ENCODE measurements at regions not wholly inside any gene's neighbourhood (a gene's known extent, or its start where the extent isn't known, plus 50 kb on each side); places are given as distances from the start of the nearest gene placed in this dataset.

DNA sequence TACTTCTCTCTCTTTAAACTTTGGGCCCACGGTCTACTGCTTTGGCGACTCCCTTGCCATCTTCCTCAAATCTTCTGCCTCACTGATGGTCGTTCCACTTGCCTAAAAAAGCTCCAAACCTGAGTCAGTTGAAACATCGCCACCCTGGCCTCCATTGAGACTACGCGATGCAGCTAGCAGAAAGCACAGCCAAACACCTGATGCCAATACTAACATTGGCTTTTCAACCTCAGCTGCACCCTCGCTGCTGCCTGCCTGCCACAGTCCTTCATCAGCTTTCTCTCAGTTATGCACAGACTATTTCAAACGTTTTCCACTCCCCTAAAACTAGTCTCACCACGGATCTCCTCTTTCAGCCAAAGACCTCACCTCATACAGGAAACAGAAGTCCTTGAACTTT, 214.2 kb upstream of the TMCO5A start:
- Mint-ChIP-seq H3K36me3 (ENCODE audit: low read depth) (no peaks in the 10 kb centered on the region), H3K27me3 (ENCODE audit: insufficient read depth) (no peaks in the 10 kb centered on the region), H3K4me1 (ENCODE audit: low read depth) (no peaks in the 10 kb centered on the region), H3K27ac (no peak overlapping the region), H3K4me3 (no peak overlapping the region), H3K9me3 (peaks cover 4% of the 10 kb centered on the region)
- no peak for DNase-seq (ENCODE audit: low spot score)
- intact Hi-C loops (cut with micrococcal nuclease), result no loop called here

DNA sequence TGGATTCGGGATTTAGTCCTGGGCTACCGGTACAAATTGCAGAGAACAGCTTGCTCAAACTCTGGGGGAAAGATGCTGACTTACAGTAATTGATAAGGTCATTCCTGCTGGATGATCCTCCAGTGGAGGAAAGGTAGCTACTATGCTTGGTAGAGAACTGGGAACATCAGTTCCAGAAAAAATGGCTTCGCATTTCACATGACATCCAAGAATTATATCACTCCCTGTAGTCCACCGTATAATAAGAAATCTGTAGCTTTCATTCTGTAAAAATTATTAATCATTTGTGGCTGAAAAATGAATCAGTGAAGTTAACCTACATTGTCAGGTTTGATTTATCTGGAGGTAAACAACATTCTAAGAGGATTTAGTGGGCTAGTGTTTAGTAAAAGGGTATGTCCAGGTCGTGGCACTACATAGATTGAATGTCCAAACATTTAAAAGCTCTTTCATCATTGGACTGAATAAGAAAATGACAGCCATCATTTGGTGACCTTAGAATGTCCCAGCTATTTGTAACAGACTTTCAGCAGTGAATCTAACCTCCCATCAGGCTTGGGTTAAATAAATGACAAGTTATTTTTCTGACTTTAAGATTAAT, 203.2 kb upstream of the TMCO5A start:
- Mint-ChIP-seq H3K4me3 (no peak overlapping the region), H3K9me3 (no peaks in the 10 kb centered on the region), H3K36me3 (ENCODE audit: low read depth) (no peaks in the 10 kb centered on the region), H3K4me1 (ENCODE audit: low read depth) (no peaks in the 10 kb centered on the region), H3K27ac (no peak overlapping the region), H3K27me3 (ENCODE audit: insufficient read depth) (no peaks in the 10 kb centered on the region)
- DNase-seq (ENCODE audit: low spot score), result no peak
- intact Hi-C loops (cut with micrococcal nuclease), result no loop called here

DNA sequence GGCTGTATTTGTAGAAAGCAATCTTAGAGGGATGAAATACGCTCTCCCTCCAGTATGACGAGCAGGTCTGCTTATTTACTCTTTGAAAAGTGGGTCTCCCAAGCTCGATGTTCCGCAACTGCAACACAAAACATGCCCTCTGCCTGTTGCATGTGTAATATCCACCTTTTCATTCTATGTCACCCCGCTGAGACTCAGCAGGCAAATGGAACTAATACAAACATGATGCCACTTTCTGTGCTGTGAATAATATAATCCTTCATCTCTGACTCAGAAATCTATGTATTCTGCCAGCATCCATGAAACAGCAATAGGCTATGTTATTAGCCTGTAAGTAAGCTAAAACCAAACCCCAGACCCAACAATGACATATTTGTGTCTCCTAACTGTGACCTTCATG, 200.8 kb upstream of the TMCO5A start:
- no peaks in the 10 kb centered on the region for H3K9me3 Mint-ChIP-seq
- H3K36me3 Mint-ChIP-seq (ENCODE audit: low read depth), result no peaks in the 10 kb centered on the region
- H3K4me3 Mint-ChIP-seq, result no peak overlapping the region
- DNase-seq (ENCODE audit: low spot score), result no peak
- no peaks in the 10 kb centered on the region for H3K27me3 Mint-ChIP-seq (ENCODE audit: insufficient read depth)
- H3K27ac Mint-ChIP-seq, result no peak overlapping the region
- H3K4me1 Mint-ChIP-seq (ENCODE audit: low read depth), result no peaks in the 10 kb centered on the region
- intact Hi-C loops (cut with micrococcal nuclease), result no loop called here

DNA sequence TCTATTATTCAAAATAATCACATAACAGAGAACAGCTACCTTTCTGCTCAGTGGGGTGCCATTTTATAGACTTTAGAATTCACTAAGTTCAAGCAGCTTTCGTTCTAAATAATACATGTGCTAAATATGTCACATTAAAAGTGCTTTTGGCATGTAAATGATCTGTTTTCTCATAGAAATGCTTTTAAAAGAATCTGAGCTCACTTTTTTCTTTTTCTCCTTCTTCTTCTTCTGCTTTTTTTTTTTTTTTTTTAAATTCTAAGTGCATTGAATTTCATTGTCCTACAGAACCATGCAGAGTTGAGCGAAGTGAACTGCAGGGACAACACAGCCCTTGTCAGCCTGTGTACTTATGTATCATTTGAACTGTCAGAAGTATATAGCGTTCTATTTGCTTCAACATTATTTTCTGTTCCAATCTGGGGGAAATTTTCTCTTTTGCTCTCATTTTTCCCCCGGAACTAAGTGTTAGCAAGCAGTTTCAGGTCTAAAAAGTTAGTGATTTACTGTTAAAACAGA, 193.8 kb upstream of the TMCO5A start:
- intact Hi-C loops (cut with micrococcal nuclease), result no loop called here
- H3K9me3 Mint-ChIP-seq, result no peaks in the 10 kb centered on the region

DNA sequence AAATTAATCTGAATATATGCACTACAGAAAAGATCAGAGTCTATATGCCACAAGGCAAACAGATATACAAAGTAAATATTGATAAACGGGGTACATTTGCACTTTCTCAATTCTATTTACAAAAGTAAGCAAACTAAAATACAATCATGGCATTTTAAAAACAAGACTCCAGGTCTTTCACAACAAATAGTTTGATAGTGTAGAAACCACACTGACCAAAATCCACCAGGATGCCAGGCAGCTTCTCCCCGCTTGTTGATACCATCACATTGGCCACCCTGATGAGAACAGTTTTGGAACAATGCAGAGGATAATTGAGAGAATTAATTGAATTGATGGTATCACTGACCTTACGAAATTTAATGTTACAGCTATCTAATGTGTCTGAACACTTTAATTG, 190.6 kb upstream of the TMCO5A start:
- Mint-ChIP-seq H3K4me3 (no peak overlapping the region), H3K9me3 (peaks cover 6% of the 10 kb centered on the region), H3K27ac (no peak overlapping the region), H3K27me3 (ENCODE audit: insufficient read depth) (peaks cover 2% of the 10 kb centered on the region), H3K4me1 (ENCODE audit: low read depth) (no peaks in the 10 kb centered on the region), H3K36me3 (ENCODE audit: low read depth) (no peaks in the 10 kb centered on the region)
- DNase-seq (ENCODE audit: low spot score), result no peak
- intact Hi-C loops (cut with micrococcal nuclease), result no loop called here

More for the DNA sequence above, 193.8 kb upstream of the TMCO5A start:
- Mint-ChIP-seq H3K36me3 (ENCODE audit: low read depth) (no peaks in the 10 kb centered on the region), H3K27ac (no peak overlapping the region), H3K4me1 (ENCODE audit: low read depth) (no peaks in the 10 kb centered on the region), H3K27me3 (ENCODE audit: insufficient read depth) (peaks cover 2% of the 10 kb centered on the region), H3K4me3 (no peak overlapping the region)
- no peak for DNase-seq (ENCODE audit: low spot score)

DNA sequence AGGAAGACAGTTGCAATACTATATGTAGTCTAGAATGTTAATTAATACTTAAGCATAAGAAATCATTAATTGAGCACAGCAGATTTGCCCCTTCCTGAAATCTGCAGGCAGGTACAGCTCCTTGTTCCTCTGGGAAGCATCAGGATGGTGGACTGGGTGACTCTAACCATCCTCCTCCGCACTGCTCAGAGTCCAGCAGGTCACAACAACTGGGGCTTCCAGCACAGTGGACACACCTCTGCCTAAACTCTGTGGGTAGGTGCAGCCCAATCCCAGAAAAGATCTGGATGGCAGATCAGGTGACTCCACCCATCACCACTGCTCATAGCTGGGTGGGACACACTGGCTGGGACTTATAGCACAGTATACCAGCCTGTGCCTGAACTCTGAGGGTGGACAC, 189.9 kb upstream of the TMCO5A start:
- no peak for DNase-seq (ENCODE audit: low spot score)
- Mint-ChIP-seq H3K4me3 (no peak overlapping the region), H3K4me1 (ENCODE audit: low read depth) (no peaks in the 10 kb centered on the region), H3K27me3 (ENCODE audit: insufficient read depth) (peaks cover 2% of the 10 kb centered on the region), H3K9me3 (peaks cover 6% of the 10 kb centered on the region), H3K27ac (no peak overlapping the region), H3K36me3 (ENCODE audit: low read depth) (no peaks in the 10 kb centered on the region)
- intact Hi-C loops (cut with micrococcal nuclease), result no loop called here

DNA sequence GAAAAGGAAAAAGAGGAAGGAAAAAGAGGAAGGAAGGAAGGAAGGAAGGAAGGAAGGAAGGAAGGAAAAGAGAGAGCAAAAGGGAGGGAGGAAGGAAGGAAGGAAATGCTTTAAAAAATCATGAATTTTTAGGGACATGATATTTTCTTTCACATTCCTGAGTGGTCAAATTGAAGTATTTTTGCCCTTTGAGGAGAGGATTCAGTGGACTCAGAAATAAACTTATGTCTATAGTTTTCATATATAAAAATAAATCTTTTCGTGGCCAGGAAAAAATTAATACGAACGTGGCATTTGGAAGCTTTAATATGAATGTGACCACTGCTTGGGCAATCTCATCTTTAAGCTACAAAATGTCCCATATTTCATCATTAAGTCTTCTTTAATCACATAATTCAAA, 183.0 kb upstream of the TMCO5A start:
- H3K36me3 Mint-ChIP-seq (ENCODE audit: low read depth), result no peaks in the 10 kb centered on the region
- peaks cover 10% of the 10 kb centered on the region for H3K9me3 Mint-ChIP-seq
- no peaks in the 10 kb centered on the region for H3K27me3 Mint-ChIP-seq (ENCODE audit: insufficient read depth)
- intact Hi-C loops (cut with micrococcal nuclease), result no loop called here
- no peak overlapping the region for H3K4me3 Mint-ChIP-seq
- H3K4me1 Mint-ChIP-seq (ENCODE audit: low read depth), result no peaks in the 10 kb centered on the region
- no peak for DNase-seq (ENCODE audit: low spot score)
- no peak overlapping the region for H3K27ac Mint-ChIP-seq

DNA sequence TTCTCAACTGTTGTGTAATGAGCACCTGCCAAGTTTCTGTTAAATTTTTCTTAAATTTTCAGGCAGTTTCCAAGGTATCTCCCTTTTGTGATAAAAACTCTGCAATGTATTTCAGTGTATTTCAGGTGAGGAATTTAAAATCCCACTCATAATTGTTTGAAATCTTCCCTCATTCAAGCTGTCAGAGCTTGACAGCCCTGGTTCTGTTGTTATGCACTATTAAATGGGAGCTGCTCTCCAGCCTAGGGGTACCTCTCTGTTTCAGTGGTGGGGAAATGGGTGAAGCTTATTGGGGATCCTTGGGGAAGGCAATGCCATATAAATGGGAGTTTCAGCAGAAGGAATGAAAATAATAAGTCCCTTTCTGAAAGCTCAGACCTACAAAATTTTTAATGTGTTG, 178.0 kb upstream of the TMCO5A start:
- no peak for DNase-seq (ENCODE audit: low spot score)
- H3K9me3 Mint-ChIP-seq, result no peaks in the 10 kb centered on the region
- H3K4me1 Mint-ChIP-seq (ENCODE audit: low read depth), result no peaks in the 10 kb centered on the region
- no peak overlapping the region for H3K4me3 Mint-ChIP-seq
- H3K27me3 Mint-ChIP-seq (ENCODE audit: insufficient read depth), result no peaks in the 10 kb centered on the region
- H3K27ac Mint-ChIP-seq, result no peak overlapping the region
- intact Hi-C loops (cut with micrococcal nuclease), result no loop called here
- no peaks in the 10 kb centered on the region for H3K36me3 Mint-ChIP-seq (ENCODE audit: low read depth)

DNA sequence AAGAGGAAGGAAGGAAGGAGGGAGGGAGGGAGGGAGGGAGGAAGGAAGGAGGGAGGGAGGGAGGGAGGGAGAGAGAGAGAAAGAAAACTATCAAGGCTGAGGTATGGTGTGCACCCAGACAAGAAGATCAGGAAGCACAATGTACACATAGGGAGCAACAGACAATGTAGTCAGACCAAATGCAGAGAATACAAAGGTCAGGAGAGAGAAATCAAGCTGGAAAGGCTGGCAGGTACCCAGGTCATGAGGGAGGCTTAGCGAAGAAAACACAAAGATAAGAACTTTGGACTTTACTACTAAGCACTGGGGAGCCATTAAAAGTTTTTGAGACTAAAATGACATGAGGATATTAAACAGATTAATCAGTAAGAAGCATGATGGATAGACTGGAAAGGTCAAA, 176.0 kb upstream of the TMCO5A start:
- Mint-ChIP-seq H3K27ac (no peak overlapping the region), H3K4me3 (no peak overlapping the region), H3K27me3 (ENCODE audit: insufficient read depth) (no peaks in the 10 kb centered on the region), H3K36me3 (ENCODE audit: low read depth) (no peaks in the 10 kb centered on the region), H3K4me1 (ENCODE audit: low read depth) (no peaks in the 10 kb centered on the region), H3K9me3 (no peaks in the 10 kb centered on the region)
- intact Hi-C loops (cut with micrococcal nuclease), result no loop called here
- DNase-seq (ENCODE audit: low spot score), result no peak

DNA sequence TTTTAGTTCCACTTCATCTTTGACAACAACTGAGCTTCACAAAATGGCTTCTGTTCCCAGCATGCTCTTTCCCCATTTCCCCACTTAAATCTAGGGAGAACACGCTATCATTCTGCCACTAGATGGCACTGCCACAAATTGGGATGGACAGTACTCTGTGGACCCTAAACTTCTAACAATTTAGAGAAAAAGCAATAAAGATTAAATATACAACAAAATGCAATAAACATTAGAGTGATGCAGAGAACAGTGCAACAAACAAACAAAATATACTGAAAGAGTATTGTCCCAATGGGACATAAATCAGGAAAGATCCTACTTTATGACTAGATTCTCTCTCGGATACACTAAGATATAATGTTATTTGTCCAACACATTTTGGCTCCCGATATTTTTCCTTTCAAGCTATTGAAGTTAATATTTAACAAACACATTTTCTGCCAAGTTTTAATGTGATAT, 169.7 kb upstream of the TMCO5A start:
- Mint-ChIP-seq H3K4me1 (ENCODE audit: low read depth) (no peaks in the 10 kb centered on the region), H3K36me3 (ENCODE audit: low read depth) (no peaks in the 10 kb centered on the region), H3K27ac (no peak overlapping the region), H3K9me3 (no peaks in the 10 kb centered on the region), H3K27me3 (ENCODE audit: insufficient read depth) (peaks cover 2% of the 10 kb centered on the region), H3K4me3 (no peak overlapping the region)
- DNase-seq (ENCODE audit: low spot score), result no peak
- intact Hi-C loops (cut with micrococcal nuclease), result loop anchor here (2.0 kb wide), 1 partner anchor 590 kb away; no protein-coding TSS in a partner anchor

DNA sequence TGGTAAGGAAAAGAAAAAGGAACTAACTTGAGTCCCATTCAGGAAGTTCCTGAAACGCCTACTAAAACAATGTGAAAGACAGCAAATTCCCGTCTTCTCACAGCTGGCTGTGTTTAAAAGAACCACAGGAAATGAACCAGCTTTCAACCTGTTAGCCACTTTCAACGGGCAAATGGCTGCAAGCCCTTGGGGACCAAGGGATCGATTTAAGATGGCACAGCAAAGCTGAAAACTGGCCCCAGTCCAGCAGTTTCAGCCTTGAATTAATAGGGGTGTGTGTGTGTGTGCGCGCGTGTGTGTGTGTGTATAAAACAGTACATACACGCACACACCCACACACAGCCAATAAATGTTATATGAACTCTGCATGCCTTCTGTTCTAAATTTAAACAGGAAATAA, 168.7 kb upstream of the TMCO5A start:
- H3K4me3 Mint-ChIP-seq, result no peak overlapping the region
- intact Hi-C loops (cut with micrococcal nuclease), result loop anchor here (2.0 kb wide), 1 partner anchor 589 kb away; no protein-coding TSS in a partner anchor
- DNase-seq (ENCODE audit: low spot score), result no peak

DNA sequence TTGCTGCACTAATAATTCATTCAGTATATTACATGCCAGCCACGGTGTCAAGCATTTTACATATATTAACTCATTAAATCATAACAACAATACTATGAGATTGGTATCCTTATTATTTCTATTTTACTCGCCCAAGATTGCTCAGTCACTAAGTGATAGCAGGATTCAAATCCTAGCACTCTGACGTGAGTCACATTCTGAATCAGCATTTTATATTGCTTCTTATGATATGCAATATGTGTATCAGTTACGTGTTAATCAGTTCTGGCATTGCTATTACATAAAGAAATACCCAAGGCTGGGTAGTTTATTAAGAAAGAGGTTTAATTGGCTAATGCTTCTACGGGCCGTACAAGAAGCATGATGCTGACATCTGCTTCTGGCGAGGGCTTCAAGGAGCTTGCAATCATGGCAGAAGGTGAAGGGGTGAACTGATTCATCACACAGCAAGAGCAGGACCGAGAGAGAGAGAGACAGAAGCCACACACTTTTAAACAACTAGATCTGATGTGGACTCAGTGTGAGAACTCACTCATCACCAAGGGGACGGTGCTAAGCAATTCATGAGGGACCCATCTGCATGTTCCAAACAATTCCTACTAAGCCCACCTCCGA, 166.5 kb upstream of the TMCO5A start:
- Mint-ChIP-seq H3K27me3 (ENCODE audit: insufficient read depth) (peaks cover 2% of the 10 kb centered on the region), H3K9me3 (no peaks in the 10 kb centered on the region), H3K4me3 (no peak overlapping the region), H3K36me3 (ENCODE audit: low read depth) (no peaks in the 10 kb centered on the region), H3K27ac (no peak overlapping the region), H3K4me1 (ENCODE audit: low read depth) (no peaks in the 10 kb centered on the region)
- no peak for DNase-seq (ENCODE audit: low spot score)
- intact Hi-C loops (cut with micrococcal nuclease), result no loop called here

More for the DNA sequence above, 168.7 kb upstream of the TMCO5A start:
- Mint-ChIP-seq H3K27ac (no peak overlapping the region), H3K4me1 (ENCODE audit: low read depth) (no peaks in the 10 kb centered on the region), H3K9me3 (no peaks in the 10 kb centered on the region), H3K36me3 (ENCODE audit: low read depth) (no peaks in the 10 kb centered on the region), H3K27me3 (ENCODE audit: insufficient read depth) (peaks cover 2% of the 10 kb centered on the region)

DNA sequence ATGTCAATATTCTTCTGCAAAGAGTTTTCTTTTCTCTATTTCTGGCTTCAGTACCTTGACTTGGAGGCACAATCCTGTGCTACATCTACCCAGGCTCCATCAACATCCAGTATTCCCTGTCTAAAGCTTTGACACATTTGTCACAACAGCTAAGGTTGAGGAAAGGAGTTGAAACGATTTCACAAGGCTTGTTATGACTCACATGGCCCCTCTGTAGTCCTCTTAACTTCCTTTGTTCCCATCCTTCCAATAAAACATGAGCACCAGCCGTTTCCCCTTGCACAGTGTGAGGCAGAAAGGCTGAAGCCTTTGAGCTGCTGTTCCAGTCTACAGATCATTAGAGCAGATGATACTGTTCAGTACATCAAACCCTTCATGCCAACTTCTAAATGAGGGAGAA, 163.0 kb upstream of the TMCO5A start:
- H3K27ac Mint-ChIP-seq, result no peak overlapping the region
- no peak for DNase-seq (ENCODE audit: low spot score)
- H3K36me3 Mint-ChIP-seq (ENCODE audit: low read depth), result no peaks in the 10 kb centered on the region
- no peaks in the 10 kb centered on the region for H3K4me1 Mint-ChIP-seq (ENCODE audit: low read depth)
- H3K9me3 Mint-ChIP-seq, result no peaks in the 10 kb centered on the region
- no peaks in the 10 kb centered on the region for H3K27me3 Mint-ChIP-seq (ENCODE audit: insufficient read depth)
- H3K4me3 Mint-ChIP-seq, result no peak overlapping the region
- intact Hi-C loops (cut with micrococcal nuclease), result no loop called here

Measured in activated T-helper 1 cell treated with anti-CD3 and anti-CD28 coated beads, Interleukin-12 subunit alpha, Interleukin-12 subunit beta, Interleukin-2, Interleukin-4 antibody, amounts not matched to agents 30 ng/mL and 10 ng/mL and 1 ng/mL, durations not matched to agents 14 hours and 24 hours and 36 hours (primary cell).